ENCODE measurements at regions not wholly inside any gene's neighbourhood (a gene's known extent, or its start where the extent isn't known, plus 50 kb on each side); places are given as distances from the start of the nearest gene placed in this dataset.

GRCh38 chr3:124654470-124654845 is 75.8 kb upstream of the UMPS start (continued):
- TF ChIP-seq ZSCAN29 (CRISPR knock-in tag; conservative IDR thresholded peaks at IDR 0.05) (0 out of 2 replicates have a peak, but pooled peaks have one; percentile 79), ZNF34 (CRISPR knock-in tag; IDR thresholded peaks at IDR 0.05; ENCODE audit: borderline replicate concordance) (no peak), ZBTB33 (CRISPR knock-in tag; IDR thresholded peaks at IDR 0.05) (no peak), MIXL1 (CRISPR knock-in tag; IDR thresholded peaks at IDR 0.05) (peak; percentile 65), ZHX2 (IDR thresholded peaks at IDR 0.05; ENCODE audit: low read depth) (no peak), ZHX2 (CRISPR knock-in tag; IDR thresholded peaks at IDR 0.05; ENCODE audit: borderline replicate concordance) (no peak), ZKSCAN5 (CRISPR knock-in tag; IDR thresholded peaks at IDR 0.05) (no peak), ZNF564 (CRISPR knock-in tag; IDR thresholded peaks at IDR 0.05) (no peak), ZNF337 (CRISPR knock-in tag; IDR thresholded peaks at IDR 0.05; ENCODE audit: borderline replicate concordance, low read depth) (no peak), ZNF274 (CRISPR knock-in tag; IDR thresholded peaks at IDR 0.05) (no peak), ZBTB14 (CRISPR knock-in tag; IDR thresholded peaks at IDR 0.05) (no peak), FOXP4 (CRISPR knock-in tag; IDR thresholded peaks at IDR 0.05) (no peak), JUN (CRISPR knock-in tag; IDR thresholded peaks at IDR 0.05) (no peak), MXD1 (CRISPR knock-in tag; IDR thresholded peaks at IDR 0.05) (no peak), ZNF362 (CRISPR knock-in tag; IDR thresholded peaks at IDR 0.05; ENCODE audit: borderline replicate concordance) (peak; percentile 40; the same call in 1 of the 2 replicates), KAT7 (CRISPR knock-in tag; IDR thresholded peaks at IDR 0.05; ENCODE audit: borderline replicate concordance) (no peak), CBX5 (CRISPR knock-in tag; IDR thresholded peaks at IDR 0.05; ENCODE audit: borderline replicate concordance) (no peak), CC2D1A (CRISPR knock-in tag; IDR thresholded peaks at IDR 0.05) (no peak), ZNF331 (CRISPR knock-in tag; IDR thresholded peaks at IDR 0.05) (peak; percentile 70; the same call in 1 of the 2 replicates)

Data from HepG2 (cell line).